ENCODE measurements at regions not wholly inside any gene's neighbourhood (a gene's known extent, or its start where the extent isn't known, plus 50 kb on each side); places are given as distances from the start of the nearest gene placed in this dataset.

- TF ChIP-seq CTCF (IDR thresholded peaks at IDR 0.05): no peak
- TF ChIP-seq POLR2A (IDR thresholded peaks at IDR 0.05): no peak
Observed at GRCh38 chr7:106443156-106443555, 158.4 kb upstream of the NAMPT start.
